AG04450 (cell line): ENCODE measurements at regions not wholly inside any gene's neighbourhood (a gene's known extent, or its start where the extent isn't known, plus 50 kb on each side); places are given as distances from the start of the nearest gene placed in this dataset.

ENCODE experiments used
- CTCF ChIA-PET: fragments of 300-600, 350-600 bp; formaldehyde crosslinking; extraction: SDS; loops from one replicate; lab custom pipeline; 2022; ENCODE audit warnings: antibody characterized with exemption, inconsistent platforms; lab: Charles Lee
- POLR2A ChIA-PET: fragments of 350-600 bp; formaldehyde crosslinking; extraction: SDS; loops from one replicate; lab custom pipeline; 2021; ENCODE audit warnings: antibody characterized with exemption, inconsistent platforms; lab: Yijun Ruan, JAX
- DNase-seq: peaks from one replicate; pipeline ENCODE4 v3.0.0-alpha.2; 2011; ENCODE audit warnings: low read depth, low spot score
- H3K27ac ChIP-seq: one replicate; pipeline ENCODE4 v1.5.1; 2012; ENCODE audit warnings: low read depth, low read length, control low read depth
- H3K27me3 ChIP-seq: one replicate; pipeline ENCODE4 v1.6.0; 2012; ENCODE audit warnings: low read length; ENCODE audit not compliant: control insufficient read depth, insufficient read depth
- H3K4me3 ChIP-seq: 2 replicates; pipeline ENCODE4 v1.5.1; 2011; ENCODE audit warnings: mild to moderate bottlenecking, low read depth, low read length, control low read depth
- H3K9me3 ChIP-seq: 2 replicates; pipeline ENCODE4 v1.5.1; 2012; ENCODE audit warnings: low read length; ENCODE audit not compliant: control insufficient read depth, insufficient read depth
- CTCF ChIP-seq: IDR thresholded peaks from 2 replicates; pipeline ENCODE4 v1.5.1; 2011; ENCODE audit warnings: low read depth, low read length, control low read depth, inconsistent platforms

GRCh38 chr18:67250776-67251424 is 265.6 kb downstream of the DSEL start:
- no peak for DNase-seq
- Histone ChIP-seq H3K27ac (no peak overlapping the region), H3K27me3 (no peaks in the 10 kb centered on the region), H3K4me3 (no peak overlapping the region), H3K9me3 (no peaks in the 10 kb centered on the region)
- ChIA-PET POLR2A (no interaction called here), CTCF (no interaction called here)
- TF ChIP-seq CTCF: no peak

- TF ChIP-seq CTCF: no peak
- DNase-seq: no peak
- ChIA-PET CTCF (no interaction called here), POLR2A (interaction anchor here (0.5 kb wide), 1 partner anchor 1001 kb away, joined by 4 read pairs; no protein-coding TSS in a partner anchor)
- Histone ChIP-seq H3K4me3 (peak overlapping the region; percentile 33), H3K27ac (no peak overlapping the region), H3K27me3 (no peaks in the 10 kb centered on the region), H3K9me3 (no peaks in the 10 kb centered on the region)
These were observed 272.5 kb downstream of the DSEL start for GRCh38 chr18:67243799-67244587.

- Histone ChIP-seq H3K4me3 (no peak overlapping the region), H3K9me3 (no peaks in the 10 kb centered on the region), H3K27me3 (no peaks in the 10 kb centered on the region), H3K27ac (no peak overlapping the region)
- TF ChIP-seq CTCF: no peak
- DNase-seq: no peak
- CTCF ChIA-PET: no interaction called here
- POLR2A ChIA-PET: no interaction called here
These were observed 274.5 kb downstream of the DSEL start for GRCh38 chr18:67242001-67242400.

- Histone ChIP-seq H3K4me3 (no peak overlapping the region), H3K9me3 (no peaks in the 10 kb centered on the region), H3K27ac (no peak overlapping the region), H3K27me3 (no peaks in the 10 kb centered on the region)
- no peak for DNase-seq
- TF ChIP-seq CTCF: no peak
- ChIA-PET CTCF (no interaction called here), POLR2A (no interaction called here)
These were observed 275.2 kb downstream of the DSEL start for GRCh38 chr18:67241299-67241698.

GRCh38 chr18:67239826-67240225 is 276.7 kb downstream of the DSEL start:
- no peaks in the 10 kb centered on the region for H3K9me3 ChIP-seq
- H3K27ac ChIP-seq: no peak overlapping the region
- ChIA-PET CTCF (no interaction called here), POLR2A (no interaction called here)
- H3K4me3 ChIP-seq: no peak overlapping the region
- no peaks in the 10 kb centered on the region for H3K27me3 ChIP-seq
- no peak for TF ChIP-seq CTCF
- no peak for DNase-seq
